Ovary (tissue), 7 donors: ENCODE measurements at regions not wholly inside any gene's neighbourhood (a gene's known extent, or its start where the extent isn't known, plus 50 kb on each side); places are given as distances from the start of the nearest gene placed in this dataset.

Experiments used
- DNase-seq, 5 donors: peaks; one replicate each; pipeline ENCODE4 v3.0.0-alpha.2; 2019 to 2020
- H3K27ac ChIP-seq, 2 donors: fragments of 200-600 bp; one replicate each; pipeline versions ENCODE4 v1.5.1 to v1.8.0; 2019 to 2022
- H3K27me3 ChIP-seq: fragments of 200-600 bp; one replicate; pipeline ENCODE4 v1.8.0; 2022
- H3K36me3 ChIP-seq: fragments of 200-600 bp; sonication (generic); one replicate; pipeline ENCODE4 v1.5.1; 2019
- H3K4me1 ChIP-seq: one replicate; pipeline ENCODE4 v1.8.1; 2013; ENCODE audit warnings: mild to moderate bottlenecking, moderate library complexity; ENCODE audit not compliant: insufficient read depth
- H3K4me3 ChIP-seq: fragments of 200-600 bp; sonication (generic); one replicate; pipeline ENCODE4 v1.5.1; 2017
- H3K9me3 ChIP-seq, 2 donors: fragments of 200-600 bp in 1 of 2; sonication (generic) in 1 of 2; one replicate each; pipeline versions ENCODE4 v1.5.1 to v1.8.1; 2013 to 2019; ENCODE audit warnings: mild to moderate bottlenecking in 1 of 2, moderate library complexity in 1 of 2
- EP300 ChIP-seq: sonication (generic); formaldehyde crosslinking; IDR thresholded peaks from one replicate; pipeline ENCODE4 v1.6.1; 2017; ENCODE audit warnings: antibody characterized with exemption
- POLR2A ChIP-seq: fragments of 450-650 bp; IDR thresholded peaks from one replicate; pipeline ENCODE4 v1.6.1; 2017; ENCODE audit warnings: antibody characterized with exemption, mild to moderate bottlenecking, moderate library complexity
- WGBS, 3 donors: extraction: QIAGEN DNeasy Blood & Tissue Kit in 1 of 3; methylation state at CpG; one replicate each; pipeline versions ENCODE4 v1.1.5 to v1.1.7; 2013 to 2017; 5-methylcytosine and 5-hydroxymethylcytosine counted together
- intact Hi-C, 4 donors: fragments of 100-400 bp; cut with DNase I; formaldehyde crosslinking; loops; one replicate each; pipeline versions ENCODE4 v1.11.0 to v1.15.1; 2022 to 2023
- TF ChIP-seq, protein P1 (sequence below), 3 donors: fragments of 450-650 bp in 2 of 3; fragments of 200-600 bp in 1 of 3; IDR thresholded peaks; one replicate each; pipeline versions ENCODE4 v1.5.1 to v1.8.0; 2016 to 2022; ENCODE audit warnings: antibody characterized with exemption in 3 of 3, mild to moderate bottlenecking in 1 of 3
- donor health status: DM: no; HTN: no; CAD: no; lungs with moderate emphysema.
- donor health status: DM: no; HTN: no; CAD: no.
- donor health status: Bipolar disorder and iron deficiency.
- donor health status: DM: no; HTN: no; CAD: no.
- donor health status: DM: yes; HTN: yes; CAD: no.

DNA sequence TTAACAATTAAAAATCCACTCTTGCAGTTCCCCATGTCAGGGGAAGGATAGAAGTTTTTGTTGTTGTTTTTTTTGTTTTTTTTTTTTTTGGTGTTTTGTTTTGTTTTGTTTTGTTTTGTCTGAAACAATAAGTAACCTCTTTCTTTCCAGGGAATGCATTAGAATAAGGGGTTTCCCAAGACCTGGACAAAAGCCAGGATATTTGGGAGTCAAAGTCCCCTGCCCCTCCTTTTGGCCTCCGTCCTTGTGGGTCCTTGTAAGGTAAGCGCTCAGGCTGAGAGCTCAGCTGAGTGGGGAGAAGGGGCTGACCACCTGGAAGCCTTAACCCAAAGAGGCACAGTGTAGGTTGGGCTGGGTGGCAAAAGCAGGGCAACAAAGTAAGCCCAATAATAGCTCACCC lies 515.4 kb downstream of the SOX6 start:
- Histone ChIP-seq H3K36me3 (no peaks in the 10 kb centered on the region), H3K9me3 (no peaks in the 10 kb centered on the region), H3K4me3 (no peak overlapping the region), H3K27me3 (no peaks in the 10 kb centered on the region), H3K4me1 (no peaks in the 10 kb centered on the region), H3K27ac (no peak overlapping the region)
- no peak for TF ChIP-seq EP300
- TF ChIP-seq POLR2A: no peak
- TF ChIP-seq, protein P1, sequence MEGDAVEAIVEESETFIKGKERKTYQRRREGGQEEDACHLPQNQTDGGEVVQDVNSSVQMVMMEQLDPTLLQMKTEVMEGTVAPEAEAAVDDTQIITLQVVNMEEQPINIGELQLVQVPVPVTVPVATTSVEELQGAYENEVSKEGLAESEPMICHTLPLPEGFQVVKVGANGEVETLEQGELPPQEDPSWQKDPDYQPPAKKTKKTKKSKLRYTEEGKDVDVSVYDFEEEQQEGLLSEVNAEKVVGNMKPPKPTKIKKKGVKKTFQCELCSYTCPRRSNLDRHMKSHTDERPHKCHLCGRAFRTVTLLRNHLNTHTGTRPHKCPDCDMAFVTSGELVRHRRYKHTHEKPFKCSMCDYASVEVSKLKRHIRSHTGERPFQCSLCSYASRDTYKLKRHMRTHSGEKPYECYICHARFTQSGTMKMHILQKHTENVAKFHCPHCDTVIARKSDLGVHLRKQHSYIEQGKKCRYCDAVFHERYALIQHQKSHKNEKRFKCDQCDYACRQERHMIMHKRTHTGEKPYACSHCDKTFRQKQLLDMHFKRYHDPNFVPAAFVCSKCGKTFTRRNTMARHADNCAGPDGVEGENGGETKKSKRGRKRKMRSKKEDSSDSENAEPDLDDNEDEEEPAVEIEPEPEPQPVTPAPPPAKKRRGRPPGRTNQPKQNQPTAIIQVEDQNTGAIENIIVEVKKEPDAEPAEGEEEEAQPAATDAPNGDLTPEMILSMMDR (IDR thresholded peaks at IDR 0.05): no peak
- 77 to 89% (median 87%) methylated on average over 2 of the region's 2 CpGs for WGBS, 3 donors
- intact Hi-C loops: no loop called here
- DNase-seq: no peak

DNA sequence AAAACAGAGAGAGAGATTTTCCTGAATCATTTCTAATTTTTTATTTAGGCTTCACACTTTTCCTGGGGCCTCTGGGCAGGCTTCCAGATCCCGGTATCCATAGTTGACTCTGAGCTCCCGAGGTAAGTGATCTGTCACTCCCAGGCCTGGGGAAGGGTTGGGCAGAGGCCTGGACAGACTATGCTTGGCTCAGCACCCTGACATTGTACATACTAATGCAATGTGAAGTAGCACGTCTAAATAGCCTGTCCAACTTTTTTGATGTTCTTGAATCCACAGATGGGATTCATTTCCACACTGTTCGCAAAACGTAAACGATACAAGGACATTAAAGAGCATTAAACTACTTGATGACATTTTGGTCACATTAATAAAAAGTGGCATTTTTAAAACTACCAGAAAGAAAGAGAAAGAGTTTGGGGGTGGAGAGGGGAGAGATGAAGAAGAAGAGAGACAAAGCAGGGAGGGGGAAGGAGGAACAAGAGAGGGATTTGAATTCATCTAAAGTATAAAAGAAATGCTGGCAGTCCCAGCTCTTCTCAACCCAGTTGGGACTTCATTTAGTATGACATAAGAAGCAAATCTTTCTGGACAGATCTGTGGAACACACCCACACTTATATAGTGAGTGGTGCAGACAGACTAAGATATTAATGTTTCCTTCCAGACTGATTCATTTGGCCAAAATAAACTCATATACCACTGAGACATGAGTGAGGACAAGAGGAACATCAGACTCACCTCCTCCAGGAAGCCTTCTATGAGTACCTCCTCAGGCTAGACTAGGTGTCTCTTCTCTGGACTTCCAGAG lies 514.2 kb downstream of the SOX6 start:
- H3K4me1 ChIP-seq: no peaks in the 10 kb centered on the region
- H3K9me3 ChIP-seq: no peaks in the 10 kb centered on the region
- no peaks in the 10 kb centered on the region for H3K27me3 ChIP-seq
- intact Hi-C loops: no loop called here
- TF ChIP-seq POLR2A (no peak), EP300 (no peak)
- TF ChIP-seq, protein P1 (IDR thresholded peaks at IDR 0.05): no peak
- WGBS, 3 donors: 62 to 67% (median 63%) methylated on average over 6 of the region's 6 CpGs
- H3K36me3 ChIP-seq: no peaks in the 10 kb centered on the region
- no peak for DNase-seq
- H3K27ac ChIP-seq: no peak overlapping the region
- no peak overlapping the region for H3K4me3 ChIP-seq

DNA sequence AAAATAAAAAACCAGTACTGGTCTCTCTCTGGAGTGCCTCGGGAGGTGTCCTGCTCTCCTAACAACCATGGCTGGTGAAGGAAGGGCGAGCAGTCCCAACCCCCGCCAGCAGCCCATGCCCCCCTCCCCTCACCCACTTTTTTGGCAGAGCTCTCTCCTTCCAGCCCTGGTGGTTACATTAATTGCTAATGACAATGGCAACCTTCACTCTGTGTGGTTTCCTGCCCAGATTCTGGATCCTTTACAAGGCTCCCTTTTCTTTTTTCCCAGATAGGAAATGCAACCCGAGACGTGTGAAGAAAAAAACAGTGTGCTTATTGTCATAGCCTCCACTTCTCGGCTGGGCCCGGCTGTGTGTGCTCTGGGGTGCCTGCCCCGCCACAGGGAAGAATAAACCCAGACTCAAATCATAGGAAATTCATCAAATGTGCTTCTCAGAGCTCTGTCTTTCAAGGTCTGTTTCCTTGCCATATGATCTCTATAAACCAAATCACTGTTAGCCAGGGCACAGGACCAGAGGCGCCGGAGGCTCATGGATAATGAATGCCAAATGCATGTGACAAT lies 513.0 kb downstream of the SOX6 start:
- Histone ChIP-seq H3K27me3 (no peaks in the 10 kb centered on the region), H3K4me1 (no peaks in the 10 kb centered on the region), H3K36me3 (no peaks in the 10 kb centered on the region), H3K27ac (no peak overlapping the region), H3K4me3 (no peak overlapping the region), H3K9me3 (no peaks in the 10 kb centered on the region)
- intact Hi-C loops: no loop called here
- WGBS, 3 donors: 47 to 64% (median 60%) methylated on average over 10 of the region's 10 CpGs
- DNase-seq: no peak
- TF ChIP-seq EP300: no peak
- TF ChIP-seq, protein P1 (IDR thresholded peaks at IDR 0.05): no peak
- no peak for TF ChIP-seq POLR2A

DNA sequence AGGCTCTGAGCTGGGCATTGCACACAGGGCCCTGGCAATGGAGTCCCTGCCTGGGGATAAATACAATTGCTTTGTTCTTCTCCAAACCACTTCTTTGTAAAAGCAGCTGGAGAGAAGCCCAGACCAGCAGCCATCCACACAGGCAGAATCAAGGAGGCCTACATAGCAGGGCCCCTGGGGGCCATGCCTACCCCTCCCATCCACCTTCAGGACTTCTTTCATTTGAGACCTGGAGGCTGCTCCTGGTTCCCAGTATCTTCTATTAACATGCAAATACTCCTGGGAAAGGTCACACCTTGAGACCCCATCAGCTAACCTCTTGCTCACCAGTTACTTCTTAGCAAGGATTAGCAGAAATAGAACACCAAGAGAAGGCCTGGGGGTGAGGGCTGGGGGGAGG lies 511.1 kb downstream of the SOX6 start:
- Histone ChIP-seq H3K27me3 (no peaks in the 10 kb centered on the region), H3K9me3 (no peaks in the 10 kb centered on the region), H3K4me3 (no peak overlapping the region), H3K4me1 (no peaks in the 10 kb centered on the region), H3K36me3 (no peaks in the 10 kb centered on the region), H3K27ac (no peak overlapping the region)
- TF ChIP-seq, protein P1 (IDR thresholded peaks at IDR 0.05): no peak
- no peak for TF ChIP-seq EP300
- DNase-seq: no peak
- intact Hi-C loops: no loop called here
